C4-2B (cell line): ENCODE measurements at regions not wholly inside any gene's neighbourhood (a gene's known extent, or its start where the extent isn't known, plus 50 kb on each side); places are given as distances from the start of the nearest gene placed in this dataset.

Experiments
- H3K27ac ChIP-seq: fragments of 450-650 bp; 2 replicates; pipeline ENCODE4 v1.5.1; 2017
- ZFX ChIP-seq: fragments of 450-650 bp; IDR thresholded peaks from 2 replicates; pipeline ENCODE4 v1.6.1; 2017
- TF ChIP-seq, protein P1 (sequence below): fragments of 450-650 bp; conservative IDR thresholded peaks from 2 replicates; pipeline ENCODE4 v1.5.1; 2017; ENCODE audit warnings: mild to moderate bottlenecking

- no peak overlapping the region for H3K27ac ChIP-seq
- TF ChIP-seq, protein P1, sequence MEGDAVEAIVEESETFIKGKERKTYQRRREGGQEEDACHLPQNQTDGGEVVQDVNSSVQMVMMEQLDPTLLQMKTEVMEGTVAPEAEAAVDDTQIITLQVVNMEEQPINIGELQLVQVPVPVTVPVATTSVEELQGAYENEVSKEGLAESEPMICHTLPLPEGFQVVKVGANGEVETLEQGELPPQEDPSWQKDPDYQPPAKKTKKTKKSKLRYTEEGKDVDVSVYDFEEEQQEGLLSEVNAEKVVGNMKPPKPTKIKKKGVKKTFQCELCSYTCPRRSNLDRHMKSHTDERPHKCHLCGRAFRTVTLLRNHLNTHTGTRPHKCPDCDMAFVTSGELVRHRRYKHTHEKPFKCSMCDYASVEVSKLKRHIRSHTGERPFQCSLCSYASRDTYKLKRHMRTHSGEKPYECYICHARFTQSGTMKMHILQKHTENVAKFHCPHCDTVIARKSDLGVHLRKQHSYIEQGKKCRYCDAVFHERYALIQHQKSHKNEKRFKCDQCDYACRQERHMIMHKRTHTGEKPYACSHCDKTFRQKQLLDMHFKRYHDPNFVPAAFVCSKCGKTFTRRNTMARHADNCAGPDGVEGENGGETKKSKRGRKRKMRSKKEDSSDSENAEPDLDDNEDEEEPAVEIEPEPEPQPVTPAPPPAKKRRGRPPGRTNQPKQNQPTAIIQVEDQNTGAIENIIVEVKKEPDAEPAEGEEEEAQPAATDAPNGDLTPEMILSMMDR, result no peak
- TF ChIP-seq ZFX, result no peak
Measured at GRCh38 chr15:79522656-79523055, 90.5 kb downstream of the MINAR1 start.

- no peak overlapping the region for H3K27ac ChIP-seq
- TF ChIP-seq ZFX, result no peak
- TF ChIP-seq, protein P1, result no peak
Measured at GRCh38 chr15:79523266-79523665, 91.1 kb downstream of the MINAR1 start.

DNA sequence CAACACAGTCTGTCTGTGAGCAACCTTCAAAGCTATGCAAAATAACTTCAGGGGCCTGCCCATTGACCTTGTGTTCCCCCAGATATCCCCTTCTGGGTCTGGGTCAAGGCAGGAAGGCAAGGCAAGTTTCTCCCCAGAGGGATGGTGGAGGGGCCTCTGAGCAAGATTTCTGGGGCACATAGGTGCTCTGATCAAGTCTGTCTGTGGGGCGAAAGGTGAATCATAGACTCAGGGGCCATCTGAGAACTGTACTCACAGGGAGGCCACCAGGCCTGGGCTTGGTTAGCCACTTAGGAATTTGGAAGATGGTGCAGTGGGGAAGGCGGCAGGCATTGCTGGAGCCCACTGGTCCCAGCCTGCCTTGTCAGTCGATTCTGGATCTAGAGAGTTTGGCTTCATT is 92.4 kb downstream of the MINAR1 start:
- no peak overlapping the region for H3K27ac ChIP-seq
- TF ChIP-seq, protein P1, result no peak
- TF ChIP-seq ZFX, result no peak

- TF ChIP-seq ZFX, result no peak
- TF ChIP-seq, protein P1, result no peak
- no peak overlapping the region for H3K27ac ChIP-seq
Measured at GRCh38 chr15:79526376-79526775, 94.2 kb downstream of the MINAR1 start.

GRCh38 chr15:79527821-79528220 is 95.7 kb downstream of the MINAR1 start:
- TF ChIP-seq, protein P1, result no peak
- no peak for TF ChIP-seq ZFX
- H3K27ac ChIP-seq, result no peak overlapping the region

GRCh38 chr15:79529157-79529785 is 97.1 kb downstream of the MINAR1 start:
- no peak for TF ChIP-seq ZFX
- TF ChIP-seq, protein P1, result no peak
- H3K27ac ChIP-seq, result no peak overlapping the region

DNA sequence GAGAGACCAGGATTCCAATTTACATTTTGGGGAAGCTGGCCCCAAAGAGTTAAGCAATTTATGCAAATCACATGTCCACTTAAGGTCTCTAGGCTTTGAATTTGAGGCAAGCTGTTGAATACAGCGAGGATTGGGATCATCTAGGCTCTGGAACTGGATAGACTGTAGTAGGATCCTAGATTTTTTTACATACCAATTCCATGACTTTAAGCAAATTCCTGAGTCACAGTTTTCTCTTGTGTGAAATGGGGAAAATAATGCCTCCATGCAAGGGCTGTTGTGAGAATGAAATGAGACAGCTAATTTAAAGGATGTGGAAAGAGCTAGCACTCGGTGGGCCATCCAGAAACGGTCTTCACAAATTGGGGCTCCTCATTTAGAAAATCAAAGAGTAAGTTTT is 103.4 kb downstream of the MINAR1 start:
- H3K27ac ChIP-seq, result no peak overlapping the region
- TF ChIP-seq ZFX, result no peak
- TF ChIP-seq, protein P1, result no peak
